GM21529 (cell line): ENCODE measurements at regions not wholly inside any gene's neighbourhood (a gene's known extent, or its start where the extent isn't known, plus 50 kb on each side); places are given as distances from the start of the nearest gene placed in this dataset.
A peak's percentile ranks its signal among the peaks of the same experiment; 100 is the strongest.

Source experiments
- ATAC-seq: cut with Tn5 transposase; IDR thresholded peaks from one replicate; pipeline ENCODE4 v1.9.1; 2021; ENCODE audit not compliant: unreplicated experiment

GRCh38 chr3:18886331-18886730 is 262.0 kb upstream of the KCNH8 start:
- ATAC-seq = no peak

DNA sequence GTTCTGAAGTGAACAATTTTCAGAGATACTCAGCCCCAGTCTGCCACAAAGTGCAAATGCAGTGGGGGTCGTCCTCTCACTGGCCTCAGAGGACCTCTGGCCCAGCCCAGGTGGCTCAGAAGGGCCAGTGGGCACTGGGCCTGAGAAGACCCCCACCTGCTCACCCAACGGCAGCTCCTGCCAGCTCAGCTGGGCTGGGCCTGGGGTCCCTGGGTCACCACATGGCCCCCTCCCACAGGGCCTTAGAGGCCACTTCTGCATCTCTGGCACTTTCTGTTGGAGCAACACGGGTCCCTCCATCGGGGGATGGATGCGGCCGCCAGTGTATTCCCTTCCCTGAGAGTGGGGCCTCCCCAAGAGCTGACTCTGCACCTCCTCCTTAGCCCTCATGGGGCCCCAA is 262.7 kb upstream of the KCNH8 start:
- no peak for ATAC-seq

DNA sequence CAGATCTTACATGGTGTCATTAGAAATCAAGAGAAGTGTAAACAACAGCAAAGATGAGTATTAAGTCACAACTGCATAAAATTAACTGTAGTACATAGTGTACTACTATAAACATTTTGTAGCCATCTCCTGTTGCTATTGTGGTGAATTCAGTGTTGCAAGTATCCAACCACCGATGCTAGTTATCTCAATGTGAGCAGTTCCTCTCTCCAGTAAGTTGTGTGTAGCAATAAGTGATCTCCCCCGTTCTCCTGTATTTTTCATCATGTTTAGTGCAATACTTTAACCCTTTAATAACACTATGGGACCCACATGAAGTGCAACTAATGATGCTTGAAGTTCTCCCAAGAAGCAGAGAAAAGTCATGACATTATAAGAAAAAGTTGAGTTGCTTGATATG is 264.7 kb upstream of the KCNH8 start:
- ATAC-seq = no peak

GRCh38 chr3:18880691-18881090 is 267.6 kb upstream of the KCNH8 start:
- no peak for ATAC-seq

DNA sequence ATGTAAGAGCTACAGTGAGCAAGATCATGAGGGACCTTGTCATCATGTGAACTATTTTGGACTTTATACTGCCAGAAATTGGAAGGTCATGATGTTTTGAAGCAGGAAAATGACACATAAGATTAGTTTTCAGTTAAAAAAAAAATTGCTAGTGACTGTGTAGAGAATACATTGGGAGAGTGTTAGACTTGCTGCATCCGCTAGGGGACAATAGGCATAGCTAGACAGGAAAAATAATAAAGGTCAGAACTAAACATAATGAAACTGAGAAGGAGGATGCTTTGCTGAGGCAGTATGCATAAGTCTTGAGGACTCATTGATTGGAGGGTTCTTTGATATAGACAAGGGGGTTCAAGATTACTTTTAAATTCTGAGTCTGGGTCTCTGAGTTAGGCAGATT is 275.8 kb upstream of the KCNH8 start:
- ATAC-seq = no peak

DNA sequence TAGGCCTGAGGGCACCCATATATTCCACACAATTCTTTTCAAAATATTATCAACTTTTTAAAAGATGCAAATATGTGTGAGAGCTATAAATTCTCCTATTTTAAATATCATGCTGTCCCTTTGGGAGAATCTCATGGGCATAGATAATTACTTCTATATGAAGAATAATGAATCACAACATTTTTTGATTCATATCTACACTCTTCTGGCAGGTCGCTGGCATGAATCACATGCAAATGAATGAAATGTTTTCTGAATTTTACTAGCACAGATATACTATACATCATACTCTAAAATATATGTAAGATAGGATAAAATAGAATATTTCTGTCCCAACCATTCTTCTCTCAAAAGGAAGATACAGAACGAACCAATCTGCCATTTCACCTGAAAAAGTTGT is 277.7 kb upstream of the KCNH8 start:
- ATAC-seq = no peak

GRCh38 chr3:18870074-18870640 is 278.2 kb upstream of the KCNH8 start:
- no peak for ATAC-seq

- no peak for ATAC-seq
Observed at GRCh38 chr3:18868911-18869689, 279.2 kb upstream of the KCNH8 start.

- no peak for ATAC-seq
Observed at GRCh38 chr3:18866899-18867298, 281.4 kb upstream of the KCNH8 start.

- ATAC-seq = no peak
Observed at GRCh38 chr3:18864933-18865731, 283.2 kb upstream of the KCNH8 start.

GRCh38 chr3:18862077-18862476 is 286.2 kb upstream of the KCNH8 start:
- no peak for ATAC-seq

GRCh38 chr3:18861137-18861536 is 287.2 kb upstream of the KCNH8 start:
- no peak for ATAC-seq

- no peak for ATAC-seq
Observed at GRCh38 chr3:18853269-18853668, 295.0 kb upstream of the KCNH8 start.

GRCh38 chr3:18847583-18848197 is 300.6 kb upstream of the KCNH8 start:
- ATAC-seq = peak; percentile 72

- no peak for ATAC-seq
Observed at GRCh38 chr3:18843983-18844382, 304.3 kb upstream of the KCNH8 start.

DNA sequence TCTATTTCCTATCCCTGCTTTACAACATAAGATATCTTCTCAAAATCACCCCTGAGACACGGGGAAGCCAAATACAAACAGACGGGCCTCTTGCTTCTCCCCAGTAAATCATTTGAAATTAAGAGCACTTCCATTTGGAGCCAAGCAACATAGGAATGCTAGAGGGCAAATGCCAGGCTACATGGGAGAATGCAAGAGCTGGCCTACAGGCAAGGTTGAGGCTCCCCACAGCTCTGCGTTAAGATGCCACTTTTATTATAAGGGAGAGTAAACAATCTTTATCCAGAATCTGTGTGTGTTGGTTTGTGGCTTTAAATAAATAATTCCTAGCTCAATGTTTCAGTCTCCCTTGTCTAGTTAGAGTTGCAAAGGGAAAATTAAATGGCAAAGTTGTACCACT is 305.1 kb upstream of the KCNH8 start:
- ATAC-seq = no peak

DNA sequence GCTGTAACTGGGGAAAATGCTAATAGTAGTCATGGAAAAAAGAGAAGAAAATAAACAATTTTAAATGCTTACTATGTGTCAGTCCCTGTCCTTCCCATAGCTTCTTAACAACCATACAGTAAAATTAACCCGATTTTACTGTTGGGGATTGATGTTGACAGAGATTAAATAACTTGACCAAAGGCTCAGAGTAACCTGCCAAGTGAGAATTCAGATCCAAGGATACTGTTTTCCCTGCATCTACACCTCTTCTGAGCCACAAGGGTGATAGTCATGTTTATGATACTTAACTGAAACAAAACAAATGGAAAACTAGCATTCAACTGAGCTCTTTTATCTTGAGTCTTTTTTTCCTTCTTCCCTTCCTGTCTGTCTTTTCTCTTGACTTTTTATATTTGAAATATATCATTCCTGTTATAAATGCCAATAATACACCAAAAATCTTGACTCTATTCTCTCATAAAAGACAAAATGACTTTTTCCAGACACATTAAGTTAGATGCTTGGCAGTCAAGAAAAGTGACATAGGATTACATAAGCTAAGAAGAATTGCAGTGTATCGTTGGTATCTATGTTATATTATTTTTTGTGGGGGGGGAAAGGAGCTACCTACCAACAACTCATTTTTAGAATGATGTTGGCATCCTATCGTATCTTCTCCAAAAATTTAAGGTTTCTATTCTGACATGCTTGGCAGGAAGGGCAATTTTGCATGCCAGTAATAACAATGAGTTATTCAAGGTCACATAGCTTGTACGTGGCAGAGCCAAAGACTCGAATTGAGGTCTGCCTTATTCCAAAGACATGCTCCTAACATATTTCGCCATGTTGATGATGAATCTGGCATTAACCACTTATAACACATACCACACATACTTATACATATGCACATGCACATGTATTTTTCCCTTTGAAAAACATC is 306.6 kb upstream of the KCNH8 start:
- no peak for ATAC-seq

DNA sequence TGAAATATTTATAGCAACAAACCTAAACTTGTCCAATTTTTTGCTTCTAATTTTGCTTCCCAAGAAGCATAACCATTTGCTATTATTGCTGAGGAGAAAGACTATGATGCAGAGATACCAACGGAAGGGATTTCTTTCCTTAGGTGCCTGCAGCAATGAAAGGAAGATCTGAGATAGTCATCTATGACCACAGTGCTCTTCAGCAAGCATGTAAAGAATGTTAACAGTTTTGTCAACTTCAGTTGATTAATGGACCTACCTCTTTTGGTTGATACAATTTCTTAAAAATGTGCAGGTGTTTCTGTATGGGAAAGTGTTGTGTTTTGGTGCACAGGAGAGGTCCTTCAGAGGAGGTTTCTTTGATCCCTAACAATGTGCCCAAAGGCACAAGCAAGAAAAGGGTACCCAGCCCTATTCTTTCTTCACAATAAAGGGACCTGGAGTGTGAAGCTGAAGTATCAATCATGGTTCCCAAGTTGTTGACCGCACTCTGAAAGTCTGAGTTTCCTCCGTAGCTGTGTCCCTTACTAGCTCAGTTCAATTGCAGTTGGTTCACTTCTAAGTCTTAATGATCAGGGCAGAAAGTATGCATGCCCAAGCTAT is 307.7 kb upstream of the KCNH8 start:
- ATAC-seq = no peak

DNA sequence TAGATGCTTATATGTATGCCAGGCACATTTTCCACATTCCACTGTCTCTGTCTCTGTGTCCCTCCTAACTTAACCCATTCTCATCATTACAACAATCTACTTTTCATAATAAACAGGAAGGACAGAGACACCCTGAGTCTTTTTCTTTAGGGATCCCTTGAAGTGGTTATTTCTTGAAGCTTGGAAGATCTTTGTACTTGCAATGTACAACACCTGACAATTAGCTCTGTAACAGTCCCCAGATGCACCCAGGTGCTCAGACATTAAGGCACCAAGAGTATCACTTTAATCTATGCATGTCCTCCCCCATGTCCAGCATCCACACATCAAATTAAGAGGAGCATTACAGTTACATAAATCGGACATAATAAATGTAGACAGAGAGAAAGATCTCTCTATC is 309.6 kb upstream of the KCNH8 start:
- no peak for ATAC-seq

- no peak for ATAC-seq
Observed at GRCh38 chr3:18837137-18837755, 311.1 kb upstream of the KCNH8 start.
